Left renal pelvis (tissue), 4 donors: ENCODE measurements at regions not wholly inside any gene's neighbourhood (a gene's known extent, or its start where the extent isn't known, plus 50 kb on each side); places are given as distances from the start of the nearest gene placed in this dataset.
A peak's percentile ranks its signal among the peaks of the same experiment; 100 is the strongest.
"Not testable (repeated sequence)": the region's sequence is repeated elsewhere in the genome, so short reads cannot be mapped to it uniquely, and the experiment has no call there.

Experiments used
- DNase-seq, 4 donors: peaks; one replicate each; pipeline ENCODE4 v3.0.0-alpha.2; 2013; ENCODE audit warnings: low read depth in 4 of 4, low spot score in 3 of 4

- DNase-seq, result no peak
These were observed 743.8 kb downstream of the SLC4A3 start for GRCh38 chr2:220371211-220371610.

- DNase-seq, result no peak
These were observed 746.4 kb downstream of the SLC4A3 start for GRCh38 chr2:220373878-220374277.

GRCh38 chr2:220374282-220374681 lies 746.9 kb downstream of the SLC4A3 start:
- no peak for DNase-seq

DNA sequence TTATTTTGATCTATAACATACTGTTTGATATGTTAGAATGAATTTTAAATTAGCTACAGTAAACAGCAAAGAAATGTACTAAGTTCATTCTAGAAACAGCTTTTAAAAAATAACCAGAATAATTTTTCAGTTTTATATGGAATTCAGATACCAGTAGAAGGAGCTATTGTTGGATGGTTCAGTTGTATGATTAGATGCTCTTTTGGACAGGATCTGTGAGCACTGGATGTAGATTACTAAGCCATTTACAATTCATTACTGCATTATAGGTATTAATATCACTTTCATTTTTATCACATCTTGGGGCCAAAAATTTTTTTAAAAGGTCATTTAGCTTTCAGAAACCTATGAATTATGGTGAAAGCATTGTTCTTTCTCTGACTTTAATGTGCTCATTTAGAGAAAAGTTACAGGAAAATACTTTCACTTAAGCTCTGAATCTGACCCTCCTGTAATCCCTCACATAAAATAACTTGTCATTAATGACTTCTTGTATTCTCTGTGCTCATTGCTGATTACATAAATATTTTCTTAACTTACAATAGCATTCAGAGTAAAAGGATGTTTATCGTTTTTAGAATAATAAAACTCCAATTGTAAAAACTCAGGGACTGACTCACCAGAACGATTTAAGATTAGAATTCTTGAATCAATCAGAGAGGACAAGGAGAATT lies 750.2 kb downstream of the SLC4A3 start:
- DNase-seq, result peak in 1 of 4 donors; percentile 6

DNA sequence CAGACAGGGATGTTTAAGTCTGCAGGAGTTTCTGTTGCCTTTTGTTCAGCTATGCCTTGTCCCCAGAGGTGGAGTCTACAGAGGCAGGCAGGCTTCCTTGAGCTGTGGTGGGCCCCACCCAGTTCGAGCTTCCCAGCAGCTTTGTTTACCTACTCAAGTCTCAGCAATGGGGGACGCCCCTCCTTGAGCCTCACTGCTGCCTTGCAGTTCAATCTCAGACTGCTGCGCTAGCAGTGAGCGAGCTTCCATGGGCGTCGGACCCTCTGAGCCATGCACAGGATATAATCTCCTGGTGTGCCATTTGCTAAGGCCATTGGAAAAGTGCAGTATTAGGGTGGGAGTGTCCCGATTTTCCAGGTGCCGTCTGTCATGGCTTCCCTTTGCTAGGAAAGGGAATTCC lies 760.3 kb downstream of the SLC4A3 start:
- DNase-seq, result not testable (repeated sequence)

- DNase-seq, result no peak
These were observed 766.3 kb downstream of the SLC4A3 start for GRCh38 chr2:220393711-220394110.

DNA sequence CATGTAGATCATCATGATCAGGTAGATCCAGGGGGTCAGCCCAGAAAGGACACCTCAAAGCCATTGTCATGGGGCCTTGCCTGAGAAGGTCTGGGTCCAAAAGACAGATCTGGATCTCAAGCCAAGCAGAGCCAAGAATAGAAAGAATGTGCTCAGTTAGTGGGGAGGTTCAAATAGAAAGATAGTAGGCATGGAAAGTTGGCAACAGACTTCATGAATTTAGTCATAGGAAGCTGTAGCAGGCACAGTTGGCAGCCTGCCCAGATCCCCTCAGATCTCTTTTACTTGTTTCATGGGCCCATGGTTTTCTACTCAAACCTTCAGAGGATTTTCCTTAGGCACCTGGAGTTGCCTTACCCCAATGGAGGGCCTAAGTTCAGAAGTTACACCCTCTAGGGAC lies 767.0 kb downstream of the SLC4A3 start:
- peak in 1 of 4 donors; percentile 8 for DNase-seq

DNA sequence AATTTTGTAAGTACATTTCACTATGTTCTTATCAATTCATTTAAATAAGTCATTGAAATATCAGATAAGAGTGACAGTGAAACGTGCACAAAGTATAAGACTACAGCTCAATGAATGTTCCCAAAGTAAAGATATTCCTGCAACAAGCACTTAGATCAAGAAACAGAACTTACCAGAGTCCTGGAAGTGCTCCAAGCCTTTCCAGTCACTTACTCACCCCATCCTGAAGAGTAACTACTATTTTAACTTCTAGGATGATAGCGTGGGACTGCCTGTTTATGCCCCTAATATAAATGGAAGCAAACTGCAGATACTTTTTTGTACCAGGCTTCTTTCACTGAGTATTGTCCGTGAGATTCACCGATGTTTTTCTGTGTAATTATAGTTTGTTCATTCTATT lies 768.9 kb downstream of the SLC4A3 start:
- no peak for DNase-seq

DNA sequence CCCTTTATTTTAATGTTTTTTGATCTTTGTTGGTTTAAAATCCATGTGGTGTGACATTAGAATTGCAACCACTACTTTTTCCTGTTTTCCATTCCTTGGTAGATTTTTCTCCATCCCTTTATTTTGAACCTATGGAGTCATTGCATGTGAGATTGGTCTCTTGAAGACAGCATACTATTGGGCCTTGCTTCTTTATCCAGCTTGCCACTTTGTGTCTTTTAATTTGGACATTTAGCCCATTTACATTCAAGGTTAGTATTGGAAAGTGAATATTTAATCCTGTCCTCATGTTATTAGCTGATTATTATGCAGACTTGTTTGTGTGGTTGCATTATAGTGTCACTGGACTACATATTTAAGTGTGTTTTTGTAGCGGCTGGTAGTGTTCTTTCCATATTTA lies 782.9 kb downstream of the SLC4A3 start:
- no peak for DNase-seq

DNA sequence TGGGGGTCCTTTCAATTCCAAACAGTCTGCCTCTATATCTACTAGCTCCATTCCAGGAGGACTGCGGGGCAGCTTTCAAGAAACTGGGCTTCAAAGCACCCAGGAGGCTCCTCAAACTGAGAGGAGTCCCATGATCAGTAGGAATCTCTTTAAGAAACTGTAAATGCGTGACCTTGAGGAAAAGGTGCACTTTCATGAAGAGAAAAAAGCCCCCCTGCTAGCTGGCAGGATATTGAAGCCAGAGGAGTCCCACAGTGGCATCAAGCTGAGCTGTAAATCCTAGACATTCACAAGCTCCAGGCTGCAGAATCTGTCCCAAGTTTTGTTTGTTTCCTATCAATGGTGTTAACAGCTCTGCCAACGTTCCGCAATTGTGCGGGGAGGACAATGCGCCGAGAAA lies 790.1 kb downstream of the SLC4A3 start:
- DNase-seq, result no peak

DNA sequence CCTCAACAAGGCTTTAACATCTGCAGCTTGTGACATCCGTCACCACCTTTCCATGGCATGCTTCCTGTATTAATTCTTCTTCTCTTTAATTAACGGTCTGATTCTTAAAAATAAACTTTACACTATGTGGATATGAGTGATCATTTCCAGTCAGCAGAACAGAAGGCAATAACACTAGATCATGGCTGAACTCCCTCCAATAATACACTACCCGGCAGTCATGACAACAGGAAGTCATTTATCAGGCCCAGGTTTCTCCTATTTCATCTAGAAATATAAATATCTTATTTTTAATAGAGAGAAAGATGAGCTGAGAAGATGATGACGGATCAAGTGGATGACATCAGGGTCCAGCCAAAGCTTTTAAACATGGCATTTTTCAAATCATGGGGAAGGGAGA lies 792.2 kb downstream of the SLC4A3 start:
- no peak for DNase-seq

DNA sequence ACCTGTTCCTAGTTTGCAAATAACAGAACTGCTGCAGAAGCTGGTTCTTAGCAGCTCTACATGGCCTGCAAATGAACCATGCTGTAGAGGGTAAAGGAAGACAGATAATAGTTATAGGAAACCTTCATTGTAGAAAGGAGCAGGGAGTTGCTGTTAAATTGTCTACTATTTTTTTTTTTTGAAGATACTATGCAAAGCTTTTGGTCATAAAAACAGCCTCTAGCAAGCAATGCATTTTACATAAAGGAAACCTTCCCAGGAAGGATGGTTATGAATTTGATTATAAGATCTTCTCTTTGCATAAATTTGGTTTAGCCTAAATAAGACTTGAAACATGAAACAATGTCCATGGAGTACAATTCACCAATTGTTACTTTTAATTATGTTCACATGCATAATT lies 793.4 kb downstream of the SLC4A3 start:
- no peak for DNase-seq

- DNase-seq, result no peak
These were observed 795.2 kb downstream of the SLC4A3 start for GRCh38 chr2:220422676-220423075.

DNA sequence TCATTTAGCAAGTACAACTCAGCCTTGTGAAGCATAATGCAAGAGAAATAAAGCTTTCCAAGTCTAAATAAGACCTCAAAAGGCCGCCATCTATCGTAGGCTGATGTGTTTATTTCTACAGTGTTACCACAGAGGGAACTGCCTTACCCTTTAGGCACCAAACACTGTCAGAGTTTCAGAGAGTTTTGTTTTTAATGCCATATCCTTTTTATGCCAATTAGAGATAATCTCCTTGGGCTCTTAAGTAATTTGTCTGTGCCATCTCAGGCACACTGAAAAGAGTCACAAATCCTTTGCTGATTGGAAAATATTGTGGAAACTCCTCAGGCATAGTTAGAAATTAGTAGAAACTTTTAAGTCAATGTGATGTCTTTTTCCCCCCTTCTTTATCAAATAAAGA lies 797.1 kb downstream of the SLC4A3 start:
- DNase-seq, result no peak

GRCh38 chr2:220432645-220433044 lies 805.2 kb downstream of the SLC4A3 start:
- no peak for DNase-seq

GRCh38 chr2:220433131-220433530 lies 805.7 kb downstream of the SLC4A3 start:
- DNase-seq, result no peak

DNA sequence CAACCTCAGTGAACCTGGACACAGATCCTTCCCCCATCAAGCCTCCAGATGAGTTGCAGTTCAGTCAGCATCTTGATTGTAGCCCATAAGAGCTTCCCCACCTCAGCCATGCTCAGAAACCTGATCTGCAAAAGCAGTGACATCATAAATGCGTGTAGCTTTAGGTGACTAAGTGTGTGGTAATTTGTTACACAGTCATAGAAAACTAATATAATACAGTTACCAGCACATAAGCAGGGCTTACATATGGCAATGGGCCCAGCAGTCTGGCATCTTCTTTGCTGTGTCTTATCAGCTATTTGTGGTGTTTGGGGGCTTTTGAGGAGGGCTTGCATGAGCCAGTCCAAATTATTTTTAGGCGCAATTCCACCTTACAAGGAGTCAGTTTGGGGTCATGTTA lies 807.0 kb downstream of the SLC4A3 start:
- no peak for DNase-seq

DNA sequence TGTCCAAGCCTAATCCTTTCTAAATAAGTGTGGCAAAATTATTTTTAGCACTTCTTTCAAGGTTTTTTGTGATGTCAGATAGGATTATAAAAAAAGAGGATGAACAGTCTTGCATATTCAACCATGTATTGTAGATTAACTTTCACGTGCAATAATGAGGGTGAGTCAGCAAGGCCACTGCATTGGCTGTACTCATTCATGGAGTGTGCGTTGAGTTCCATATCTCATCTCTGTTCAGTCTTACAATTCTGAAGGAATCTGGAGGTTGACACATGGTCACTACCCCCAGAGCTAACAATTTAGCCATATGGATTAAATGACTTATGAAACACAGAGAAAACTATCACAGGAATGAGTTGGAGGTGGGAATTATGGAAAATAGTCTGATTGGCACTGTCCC lies 810.5 kb downstream of the SLC4A3 start:
- no peak for DNase-seq

- DNase-seq, result no peak
These were observed 813.3 kb downstream of the SLC4A3 start for GRCh38 chr2:220440731-220441130.

GRCh38 chr2:220441404-220441803 lies 814.0 kb downstream of the SLC4A3 start:
- no peak for DNase-seq

DNA sequence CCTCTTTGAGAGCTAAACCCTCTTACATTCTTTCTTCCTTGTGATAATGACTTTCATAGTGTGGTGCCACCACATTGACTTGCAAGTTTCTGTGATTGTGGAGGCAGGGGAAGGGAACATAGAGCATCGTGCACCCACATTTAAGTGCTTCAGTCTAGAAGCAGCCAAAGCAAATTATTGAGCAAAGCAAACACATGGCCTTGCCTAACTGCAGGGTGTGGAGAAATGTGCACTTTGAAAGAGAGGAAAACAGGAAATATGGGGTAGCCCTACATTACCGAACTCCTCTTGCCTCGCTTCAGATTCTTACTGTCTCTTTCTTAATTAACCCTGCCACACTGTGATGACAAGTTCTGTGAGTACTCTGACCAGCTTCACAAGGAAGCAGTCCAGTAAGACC lies 814.6 kb downstream of the SLC4A3 start:
- DNase-seq, result no peak

GRCh38 chr2:220445429-220446105 lies 818.1 kb downstream of the SLC4A3 start:
- no peak for DNase-seq
